Hepatocyte (in vitro differentiated cells): ENCODE measurements at regions not wholly inside any gene's neighbourhood (a gene's known extent, or its start where the extent isn't known, plus 50 kb on each side); places are given as distances from the start of the nearest gene placed in this dataset.

Source experiments
- DNase-seq: peaks from one replicate; pipeline ENCODE4 v3.0.0-alpha.2; 2016; ENCODE audit warnings: low spot score
- H2AFZ ChIP-seq: fragments of 200-600 bp; sonication (generic); 2 replicates; pipeline ENCODE4 v1.6.0; 2016; ENCODE audit warnings: antibody characterized with exemption, mild to moderate bottlenecking
- H3K27ac ChIP-seq: fragments of 200-600 bp; sonication (generic); 2 replicates; pipeline ENCODE4 v1.5.1; 2016; ENCODE audit warnings: mild to moderate bottlenecking
- H3K27me3 ChIP-seq: fragments of 200-600 bp; sonication (generic); 2 replicates; pipeline ENCODE4 v1.6.1; 2016
- H3K36me3 ChIP-seq: fragments of 200-600 bp; sonication (generic); replicated peaks from 2 replicates; pipeline ENCODE4 v1.5.1; 2016; ENCODE audit warnings: low read depth; ENCODE audit not compliant: insufficient read depth
- H3K4me1 ChIP-seq: fragments of 200-600 bp; sonication (generic); 2 replicates; pipeline ENCODE4 v1.5.1; 2016; ENCODE audit warnings: mild to moderate bottlenecking, moderate library complexity; ENCODE audit not compliant: insufficient read depth
- H3K4me2 ChIP-seq: fragments of 200-600 bp; sonication (generic); 2 replicates; pipeline ENCODE4 v1.6.0; 2016
- H3K4me3 ChIP-seq: fragments of 200-600 bp; sonication (generic); 2 replicates; pipeline ENCODE4 v1.5.1; 2016; ENCODE audit warnings: mild to moderate bottlenecking
- H3K79me2 ChIP-seq: fragments of 200-600 bp; sonication (generic); 2 replicates; pipeline ENCODE4 v1.6.0; 2017; ENCODE audit warnings: mild to moderate bottlenecking
- H3K9me2 ChIP-seq: fragments of 200-600 bp; sonication (generic); replicated peaks from 2 replicates; pipeline ENCODE4 v1.6.0; 2017; ENCODE audit warnings: mild to moderate bottlenecking; ENCODE audit not compliant: insufficient read depth
- H3K9me3 ChIP-seq: fragments of 200-600 bp; sonication (generic); 2 replicates; pipeline ENCODE4 v1.5.1; 2016; ENCODE audit warnings: low read depth, mild to moderate bottlenecking
- H4K20me1 ChIP-seq: fragments of 200-600 bp; sonication (generic); 2 replicates; pipeline ENCODE4 v1.6.0; 2016; ENCODE audit warnings: mild to moderate bottlenecking; ENCODE audit not compliant: insufficient read depth, poor library complexity, severe bottlenecking
- CTCF ChIP-seq: fragments of 200-600 bp; sonication (generic); IDR thresholded peaks from 2 replicates; pipeline ENCODE4 v1.5.1; 2016; ENCODE audit warnings: antibody characterized with exemption, mild to moderate bottlenecking; ENCODE audit not compliant: poor library complexity
- EZH2 ChIP-seq: fragments of 200-600 bp; sonication (generic); IDR thresholded peaks from 2 replicates; pipeline ENCODE4 v1.6.1; 2016; ENCODE audit warnings: antibody characterized with exemption, mild to moderate bottlenecking, borderline replicate concordance
- EZH2phosphoT487 ChIP-seq: fragments of 200-600 bp; sonication (generic); IDR thresholded peaks from one replicate; pipeline ENCODE4 v1.6.1; 2018; ENCODE audit warnings: antibody characterized with exemption, mild to moderate bottlenecking, low read depth, moderate library complexity; ENCODE audit not compliant: unreplicated experiment, severe bottlenecking
- WGBS: methylation state at CpG from one replicate; pipeline ENCODE4 v1.1.6; 2016; ENCODE audit warnings: low lambda C conversion rate; ENCODE audit errors: missing lambda C conversion rate; 5-methylcytosine and 5-hydroxymethylcytosine counted together

GRCh38 chr16:54542805-54543505 is 256.4 kb upstream of the IRX3 start:
- no peak overlapping the region for H3K27ac ChIP-seq
- TF ChIP-seq EZH2phosphoT487 (no peak), CTCF (no peak), EZH2 (no peak)
- no peak overlapping the region for H2AFZ ChIP-seq
- 87% methylated on average over 13 of the region's 13 CpGs for WGBS
- no peaks in the 10 kb centered on the region for H3K9me2 ChIP-seq
- no peak for DNase-seq
- H3K27me3 ChIP-seq, result peaks cover 16% of the 10 kb centered on the region
- H4K20me1 ChIP-seq, result no peaks in the 10 kb centered on the region
- no peaks in the 10 kb centered on the region for H3K9me3 ChIP-seq
- H3K4me2 ChIP-seq, result no peak overlapping the region
- H3K4me1 ChIP-seq, result peaks cover 5% of the 10 kb centered on the region
- no peaks in the 10 kb centered on the region for H3K36me3 ChIP-seq
- no peak overlapping the region for H3K4me3 ChIP-seq
- H3K79me2 ChIP-seq, result no peaks in the 10 kb centered on the region

GRCh38 chr16:54540525-54541180 is 254.1 kb upstream of the IRX3 start:
- no peaks in the 10 kb centered on the region for H3K36me3 ChIP-seq
- no peak overlapping the region for H2AFZ ChIP-seq
- H3K79me2 ChIP-seq, result no peaks in the 10 kb centered on the region
- H3K4me3 ChIP-seq, result no peak overlapping the region
- WGBS, result 69% methylated on average over 15 of the region's 15 CpGs
- DNase-seq, result peak; percentile 14
- peak overlapping the region; percentile 36 for H3K4me2 ChIP-seq
- H3K27ac ChIP-seq, result no peak overlapping the region
- peaks cover 5% of the 10 kb centered on the region for H3K4me1 ChIP-seq
- no peaks in the 10 kb centered on the region for H3K9me3 ChIP-seq
- H4K20me1 ChIP-seq, result no peaks in the 10 kb centered on the region
- no peaks in the 10 kb centered on the region for H3K9me2 ChIP-seq
- TF ChIP-seq CTCF (no peak), EZH2phosphoT487 (no peak), EZH2 (no peak)
- peaks cover 11% of the 10 kb centered on the region for H3K27me3 ChIP-seq

GRCh38 chr16:54538276-54538675 is 251.7 kb upstream of the IRX3 start:
- peaks cover 11% of the 10 kb centered on the region for H3K27me3 ChIP-seq
- no peak overlapping the region for H3K4me2 ChIP-seq
- peaks cover 5% of the 10 kb centered on the region for H3K4me1 ChIP-seq
- no peaks in the 10 kb centered on the region for H3K36me3 ChIP-seq
- H3K27ac ChIP-seq, result no peak overlapping the region
- H4K20me1 ChIP-seq, result no peaks in the 10 kb centered on the region
- H2AFZ ChIP-seq, result no peak overlapping the region
- 43% methylated on average over 3 of the region's 3 CpGs for WGBS
- no peaks in the 10 kb centered on the region for H3K9me3 ChIP-seq
- no peaks in the 10 kb centered on the region for H3K79me2 ChIP-seq
- TF ChIP-seq EZH2phosphoT487 (no peak), CTCF (peak; percentile 41)
- H3K9me2 ChIP-seq, result no peaks in the 10 kb centered on the region
- no peak for DNase-seq
- H3K4me3 ChIP-seq, result no peak overlapping the region
